ENCODE measurements at regions not wholly inside any gene's neighbourhood (a gene's known extent, or its start where the extent isn't known, plus 50 kb on each side); places are given as distances from the start of the nearest gene placed in this dataset.

DNA sequence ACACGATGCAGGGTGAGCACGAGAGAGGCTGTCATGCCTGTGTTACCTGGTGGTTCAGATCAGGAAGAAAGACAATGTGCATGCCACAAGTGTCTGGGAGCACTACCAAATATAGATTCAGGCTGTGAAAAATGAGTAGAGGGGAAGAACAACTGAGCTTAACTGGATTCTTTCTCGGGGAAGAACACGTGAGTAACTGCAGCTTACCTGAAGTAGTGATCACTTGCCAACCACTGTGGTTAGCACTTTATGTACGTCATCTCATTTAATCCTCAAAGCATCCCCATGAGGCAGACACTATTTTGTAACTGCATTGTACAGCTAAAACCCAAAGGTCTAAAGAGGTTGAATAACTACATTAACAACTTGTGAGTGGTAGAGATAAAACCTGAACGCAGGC lies 746.2 kb downstream of the TUSC7 start:
- intact Hi-C loops (cut with micrococcal nuclease) = no loop called here
- no peaks in the 10 kb centered on the region for H3K36me3 Mint-ChIP-seq (ENCODE audit: low read depth)
- DNase-seq (ENCODE audit: low spot score) = no peak
- no peaks in the 10 kb centered on the region for H3K27me3 Mint-ChIP-seq (ENCODE audit: insufficient read depth)
- no peak overlapping the region for H3K4me3 Mint-ChIP-seq
- no peaks in the 10 kb centered on the region for H3K4me1 Mint-ChIP-seq (ENCODE audit: low read depth)
- H3K9me3 Mint-ChIP-seq = no peaks in the 10 kb centered on the region
- no peak overlapping the region for H3K27ac Mint-ChIP-seq

DNA sequence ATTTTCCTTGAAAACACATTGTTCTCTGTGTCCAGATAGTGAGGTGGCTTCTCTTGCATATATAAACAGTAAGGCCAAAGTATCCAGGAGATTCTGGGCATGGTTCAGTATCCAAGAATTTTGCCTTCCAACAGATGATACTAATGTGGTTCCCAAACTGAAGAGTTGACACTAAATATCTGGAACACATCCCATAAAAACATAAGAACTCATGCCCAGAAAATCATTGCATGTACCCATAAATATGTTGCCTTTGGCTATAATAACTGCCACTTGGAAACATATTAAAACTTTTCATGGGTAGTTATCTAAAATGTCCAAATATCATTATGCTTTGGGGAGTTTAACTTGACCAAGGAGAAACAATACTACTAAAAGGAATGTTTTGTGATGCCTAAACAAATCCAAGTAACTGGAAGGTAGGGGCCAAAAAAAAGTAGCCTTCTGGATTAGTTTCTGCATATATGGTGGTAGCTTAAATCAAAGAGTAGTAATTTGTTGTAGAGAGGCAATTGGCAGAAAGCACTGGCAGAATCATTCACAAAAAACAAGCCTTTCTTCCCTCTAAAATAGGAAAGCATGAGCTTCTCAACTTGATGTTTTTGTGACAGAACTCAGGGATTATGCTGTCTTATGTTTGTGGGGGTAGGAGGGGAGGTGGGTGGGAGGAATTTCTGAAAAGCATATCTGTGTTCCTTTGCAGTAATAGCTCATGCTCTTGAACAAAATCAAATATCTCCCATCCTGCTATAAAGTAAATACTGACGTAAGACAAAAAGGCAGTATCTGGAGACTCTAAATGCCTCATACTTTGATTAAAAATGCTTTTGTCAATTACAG lies 753.9 kb downstream of the TUSC7 start:
- H3K27me3 Mint-ChIP-seq (ENCODE audit: insufficient read depth) = no peaks in the 10 kb centered on the region
- H3K36me3 Mint-ChIP-seq (ENCODE audit: low read depth) = no peaks in the 10 kb centered on the region
- no peak for DNase-seq (ENCODE audit: low spot score)
- H3K4me1 Mint-ChIP-seq (ENCODE audit: low read depth) = no peaks in the 10 kb centered on the region
- H3K27ac Mint-ChIP-seq = no peak overlapping the region
- H3K4me3 Mint-ChIP-seq = no peak overlapping the region
- H3K9me3 Mint-ChIP-seq = no peaks in the 10 kb centered on the region
- intact Hi-C loops (cut with micrococcal nuclease) = no loop called here

DNA sequence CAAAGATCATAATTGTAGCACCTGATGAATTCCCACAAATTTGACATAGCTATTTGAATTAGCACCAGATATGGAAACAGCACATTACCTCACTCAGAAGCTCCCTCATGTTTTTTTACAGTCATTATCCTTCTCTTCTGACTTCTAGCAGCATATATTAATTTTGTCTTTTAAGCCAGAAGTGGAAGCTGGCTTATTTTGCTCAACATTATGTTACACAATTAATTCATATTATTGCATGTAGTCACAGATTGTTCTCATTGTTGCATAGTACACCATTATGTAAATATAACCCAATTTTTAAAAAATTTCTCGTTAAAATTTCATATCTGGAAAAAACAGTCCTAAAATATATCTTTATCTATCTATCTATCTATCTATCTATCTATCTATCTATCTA lies 762.3 kb downstream of the TUSC7 start:
- intact Hi-C loops (cut with micrococcal nuclease) = no loop called here
- H3K27ac Mint-ChIP-seq = no peak overlapping the region
- H3K36me3 Mint-ChIP-seq (ENCODE audit: low read depth) = no peaks in the 10 kb centered on the region

GRCh38 chr3:117473981-117474538 lies 764.5 kb downstream of the TUSC7 start:
- no peak overlapping the region for H3K4me3 Mint-ChIP-seq
- H3K9me3 Mint-ChIP-seq = peaks cover 2% of the 10 kb centered on the region
- H3K27ac Mint-ChIP-seq = no peak overlapping the region
- no peak for DNase-seq (ENCODE audit: low spot score)
- intact Hi-C loops (cut with micrococcal nuclease) = no loop called here
- H3K27me3 Mint-ChIP-seq (ENCODE audit: insufficient read depth) = no peaks in the 10 kb centered on the region
- no peaks in the 10 kb centered on the region for H3K36me3 Mint-ChIP-seq (ENCODE audit: low read depth)
- H3K4me1 Mint-ChIP-seq (ENCODE audit: low read depth) = no peaks in the 10 kb centered on the region

More for the DNA sequence above, 762.3 kb downstream of the TUSC7 start:
- no peak for DNase-seq (ENCODE audit: low spot score)
- Mint-ChIP-seq H3K4me3 (no peak overlapping the region), H3K4me1 (ENCODE audit: low read depth) (no peaks in the 10 kb centered on the region), H3K9me3 (peaks cover 2% of the 10 kb centered on the region), H3K27me3 (ENCODE audit: insufficient read depth) (no peaks in the 10 kb centered on the region)

DNA sequence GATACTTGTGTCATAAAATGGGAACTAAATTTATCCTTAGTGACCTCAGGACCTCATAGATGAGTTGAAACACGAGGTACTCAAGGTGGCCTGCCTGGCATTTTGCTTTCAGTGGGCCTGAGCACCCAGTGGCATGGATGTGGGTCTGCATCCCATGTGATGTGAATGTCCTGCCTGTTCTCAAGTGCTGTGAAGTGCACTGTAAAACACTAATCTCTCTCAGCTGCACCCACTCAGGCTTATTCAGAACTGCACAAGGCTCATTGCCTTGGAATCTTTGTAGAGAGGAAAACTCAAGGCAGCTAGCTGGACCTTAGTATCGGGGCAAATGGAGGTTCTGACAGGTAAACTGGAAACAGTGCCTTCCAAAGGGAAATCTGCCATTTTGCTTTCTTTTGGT lies 767.0 kb downstream of the TUSC7 start:
- Mint-ChIP-seq H3K4me1 (ENCODE audit: low read depth) (no peaks in the 10 kb centered on the region), H3K27ac (no peak overlapping the region), H3K9me3 (peaks cover 2% of the 10 kb centered on the region), H3K36me3 (ENCODE audit: low read depth) (no peaks in the 10 kb centered on the region), H3K4me3 (no peak overlapping the region), H3K27me3 (ENCODE audit: insufficient read depth) (no peaks in the 10 kb centered on the region)
- no peak for DNase-seq (ENCODE audit: low spot score)
- intact Hi-C loops (cut with micrococcal nuclease) = no loop called here

DNA sequence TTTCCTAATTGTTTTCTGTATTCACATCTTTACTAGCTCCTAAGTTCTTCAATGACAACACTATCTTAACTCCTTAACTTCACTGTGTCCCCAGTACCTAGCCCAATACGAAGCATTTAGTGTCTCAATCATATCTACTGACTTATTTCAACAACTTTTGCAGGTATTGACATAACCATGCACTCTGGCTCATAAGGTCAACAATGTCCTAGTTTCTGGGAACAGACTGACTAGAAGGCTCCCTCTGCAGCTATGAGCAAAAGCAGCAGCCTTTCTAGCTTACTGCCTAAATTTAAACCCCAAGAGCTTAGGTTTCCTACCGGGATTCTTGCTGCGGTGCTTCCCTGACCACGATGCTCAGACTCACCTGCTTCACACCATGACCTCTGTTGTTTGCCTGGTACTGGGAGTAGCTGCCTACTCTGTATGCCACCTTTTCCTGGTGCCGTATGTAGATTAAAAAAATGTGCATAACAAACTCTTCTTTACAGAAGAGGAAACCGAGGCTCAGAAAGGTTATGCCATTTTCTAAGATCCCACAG lies 767.7 kb downstream of the TUSC7 start:
- H3K4me3 Mint-ChIP-seq = no peak overlapping the region
- H3K4me1 Mint-ChIP-seq (ENCODE audit: low read depth) = no peaks in the 10 kb centered on the region
- peaks cover 2% of the 10 kb centered on the region for H3K9me3 Mint-ChIP-seq
- no peak overlapping the region for H3K27ac Mint-ChIP-seq
- no peak for DNase-seq (ENCODE audit: low spot score)
- intact Hi-C loops (cut with micrococcal nuclease) = no loop called here
- H3K36me3 Mint-ChIP-seq (ENCODE audit: low read depth) = no peaks in the 10 kb centered on the region
- H3K27me3 Mint-ChIP-seq (ENCODE audit: insufficient read depth) = no peaks in the 10 kb centered on the region

DNA sequence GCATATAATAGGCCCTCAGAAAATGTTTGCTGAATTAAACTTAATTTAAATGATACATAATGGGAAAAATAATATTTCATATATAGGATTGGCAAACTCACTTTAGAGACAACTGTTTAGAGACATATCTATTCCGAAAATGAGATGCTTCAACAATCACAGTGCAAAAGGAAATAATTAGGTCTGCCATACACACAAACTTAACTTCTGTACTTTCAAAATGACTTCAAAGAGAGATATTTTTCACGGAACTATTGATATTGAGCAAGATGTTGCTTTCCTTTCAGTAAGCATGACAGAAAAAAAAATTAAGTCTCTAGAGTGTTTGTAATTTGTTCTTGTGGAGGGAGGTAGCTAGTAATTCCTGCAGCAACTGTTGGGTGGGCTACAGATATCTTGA lies 769.5 kb downstream of the TUSC7 start:
- H3K4me3 Mint-ChIP-seq = no peak overlapping the region

DNA sequence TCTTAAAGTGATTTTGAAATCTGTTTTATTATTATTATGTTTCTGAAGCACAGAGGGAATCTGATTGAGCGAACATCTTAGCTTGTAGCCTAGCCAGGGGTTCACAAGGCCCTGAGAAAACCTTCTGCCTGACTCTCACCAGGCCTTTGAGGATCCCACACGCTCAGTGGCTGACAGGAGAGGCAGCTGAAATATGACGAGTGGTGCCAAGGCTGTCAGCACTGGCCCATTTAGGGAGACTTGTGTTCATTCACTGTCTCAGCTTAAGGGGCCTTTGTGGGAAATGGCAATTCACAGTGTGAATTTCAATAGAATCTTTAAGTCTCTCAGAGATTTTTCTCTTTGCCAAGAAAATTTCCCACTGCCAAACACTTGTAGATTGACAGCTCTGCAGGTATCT lies 770.9 kb downstream of the TUSC7 start:
- no peaks in the 10 kb centered on the region for H3K27me3 Mint-ChIP-seq (ENCODE audit: insufficient read depth)
- no peaks in the 10 kb centered on the region for H3K4me1 Mint-ChIP-seq (ENCODE audit: low read depth)
- no peak overlapping the region for H3K4me3 Mint-ChIP-seq
- H3K27ac Mint-ChIP-seq = no peak overlapping the region
- intact Hi-C loops (cut with micrococcal nuclease) = no loop called here
- peaks cover 2% of the 10 kb centered on the region for H3K9me3 Mint-ChIP-seq
- DNase-seq (ENCODE audit: low spot score) = no peak
- H3K36me3 Mint-ChIP-seq (ENCODE audit: low read depth) = no peaks in the 10 kb centered on the region

More for the DNA sequence above, 769.5 kb downstream of the TUSC7 start:
- intact Hi-C loops (cut with micrococcal nuclease) = no loop called here
- no peak overlapping the region for H3K27ac Mint-ChIP-seq
- H3K9me3 Mint-ChIP-seq = peaks cover 2% of the 10 kb centered on the region
- no peaks in the 10 kb centered on the region for H3K4me1 Mint-ChIP-seq (ENCODE audit: low read depth)
- DNase-seq (ENCODE audit: low spot score) = no peak
- no peaks in the 10 kb centered on the region for H3K36me3 Mint-ChIP-seq (ENCODE audit: low read depth)
- no peaks in the 10 kb centered on the region for H3K27me3 Mint-ChIP-seq (ENCODE audit: insufficient read depth)

DNA sequence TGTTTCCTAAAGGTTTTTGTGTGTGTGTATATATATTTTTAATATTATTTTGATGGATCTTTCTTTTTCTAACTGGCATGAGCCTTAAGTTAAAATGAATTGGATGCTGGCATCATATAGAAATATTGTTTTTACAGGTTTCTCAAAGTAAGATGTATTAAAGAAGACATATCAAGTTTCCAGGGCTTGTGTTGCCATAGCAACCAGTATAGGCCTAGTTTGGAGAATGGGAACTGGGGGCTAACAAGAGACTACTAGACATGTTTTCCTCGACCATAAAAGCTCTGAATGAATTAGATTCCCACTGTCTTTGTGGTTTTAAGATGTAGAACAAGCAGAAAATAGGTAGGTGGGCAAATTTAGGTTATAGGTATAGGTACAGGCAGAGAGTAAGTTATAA lies 771.4 kb downstream of the TUSC7 start:
- no peaks in the 10 kb centered on the region for H3K9me3 Mint-ChIP-seq
- no peak overlapping the region for H3K27ac Mint-ChIP-seq
- DNase-seq (ENCODE audit: low spot score) = no peak
- intact Hi-C loops (cut with micrococcal nuclease) = no loop called here
- no peaks in the 10 kb centered on the region for H3K36me3 Mint-ChIP-seq (ENCODE audit: low read depth)
- no peaks in the 10 kb centered on the region for H3K27me3 Mint-ChIP-seq (ENCODE audit: insufficient read depth)
- H3K4me1 Mint-ChIP-seq (ENCODE audit: low read depth) = no peaks in the 10 kb centered on the region
- no peak overlapping the region for H3K4me3 Mint-ChIP-seq

- H3K9me3 Mint-ChIP-seq = no peaks in the 10 kb centered on the region
- intact Hi-C loops (cut with micrococcal nuclease) = no loop called here
- no peaks in the 10 kb centered on the region for H3K4me1 Mint-ChIP-seq (ENCODE audit: low read depth)
- H3K4me3 Mint-ChIP-seq = no peak overlapping the region
- no peaks in the 10 kb centered on the region for H3K27me3 Mint-ChIP-seq (ENCODE audit: insufficient read depth)
- H3K27ac Mint-ChIP-seq = no peak overlapping the region
- no peaks in the 10 kb centered on the region for H3K36me3 Mint-ChIP-seq (ENCODE audit: low read depth)
- no peak for DNase-seq (ENCODE audit: low spot score)
Measured at GRCh38 chr3:117483839-117484238, 774.3 kb downstream of the TUSC7 start.

DNA sequence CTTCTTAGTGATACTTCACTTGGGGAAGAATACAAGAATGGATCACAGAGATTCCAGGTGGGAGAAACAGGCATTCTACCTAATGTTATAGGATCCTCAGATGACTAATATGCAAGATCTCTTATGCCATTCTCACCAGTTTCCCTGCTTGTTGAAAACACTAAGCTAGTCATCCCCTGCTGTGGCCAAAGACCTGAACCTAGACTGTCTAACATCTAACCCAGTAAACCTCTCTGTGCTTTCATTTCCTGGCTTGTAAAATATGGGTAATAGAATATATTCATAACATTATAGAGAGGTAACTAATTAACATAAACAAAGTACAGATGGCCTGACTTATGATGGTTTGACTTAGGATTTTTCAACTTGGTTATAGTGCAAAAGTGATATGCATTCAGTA lies 776.3 kb downstream of the TUSC7 start:
- no peak overlapping the region for H3K4me3 Mint-ChIP-seq
- intact Hi-C loops (cut with micrococcal nuclease) = no loop called here
- no peaks in the 10 kb centered on the region for H3K36me3 Mint-ChIP-seq (ENCODE audit: low read depth)
- H3K4me1 Mint-ChIP-seq (ENCODE audit: low read depth) = no peaks in the 10 kb centered on the region
- DNase-seq (ENCODE audit: low spot score) = no peak
- H3K27me3 Mint-ChIP-seq (ENCODE audit: insufficient read depth) = no peaks in the 10 kb centered on the region
- no peaks in the 10 kb centered on the region for H3K9me3 Mint-ChIP-seq
- H3K27ac Mint-ChIP-seq = no peak overlapping the region

- H3K4me1 Mint-ChIP-seq (ENCODE audit: low read depth) = no peaks in the 10 kb centered on the region
- no peaks in the 10 kb centered on the region for H3K36me3 Mint-ChIP-seq (ENCODE audit: low read depth)
- no peak overlapping the region for H3K27ac Mint-ChIP-seq
- no peak overlapping the region for H3K4me3 Mint-ChIP-seq
- H3K9me3 Mint-ChIP-seq = no peaks in the 10 kb centered on the region
- DNase-seq (ENCODE audit: low spot score) = no peak
- intact Hi-C loops (cut with micrococcal nuclease) = no loop called here
- no peaks in the 10 kb centered on the region for H3K27me3 Mint-ChIP-seq (ENCODE audit: insufficient read depth)
Measured at GRCh38 chr3:117486719-117487716, 777.4 kb downstream of the TUSC7 start.

GRCh38 chr3:117488983-117489382 lies 779.4 kb downstream of the TUSC7 start:
- no peaks in the 10 kb centered on the region for H3K27me3 Mint-ChIP-seq (ENCODE audit: insufficient read depth)
- H3K9me3 Mint-ChIP-seq = no peaks in the 10 kb centered on the region
- intact Hi-C loops (cut with micrococcal nuclease) = no loop called here
- H3K27ac Mint-ChIP-seq = no peak overlapping the region
- H3K4me1 Mint-ChIP-seq (ENCODE audit: low read depth) = no peaks in the 10 kb centered on the region
- H3K4me3 Mint-ChIP-seq = no peak overlapping the region
- no peak for DNase-seq (ENCODE audit: low spot score)
- no peaks in the 10 kb centered on the region for H3K36me3 Mint-ChIP-seq (ENCODE audit: low read depth)
